CD14-positive monocyte (primary cell): ENCODE measurements at regions not wholly inside any gene's neighbourhood (a gene's known extent, or its start where the extent isn't known, plus 50 kb on each side); places are given as distances from the start of the nearest gene placed in this dataset.

Experiments
- DNase-seq, 3 donors: peaks; one replicate each; pipeline ENCODE4 v3.0.0-alpha.2; 2011 to 2022
- H2AFZ ChIP-seq: 2 replicates; pipeline ENCODE4 v1.6.0; 2012; ENCODE audit warnings: mild to moderate bottlenecking, low read depth, low read length, inconsistent platforms; ENCODE audit not compliant: insufficient read depth, poor library complexity, severe bottlenecking
- H3K27ac ChIP-seq, 2 donors: 1 replicate in 1 of 2; 2 replicates in 1 of 2; pipeline ENCODE4 v1.5.1; 2012 to 2013; ENCODE audit warnings: low read length in 2 of 2, control low read depth in 1 of 2, inconsistent platforms in 1 of 2, low read depth in 1 of 2, mild to moderate bottlenecking in 1 of 2
- H3K27me3 ChIP-seq, 2 donors: one replicate each; pipeline versions ENCODE4 v1.6.0 to v1.6.1; 2011 to 2013; ENCODE audit warnings: low read length in 2 of 2; ENCODE audit not compliant: control insufficient read depth in 2 of 2, insufficient read depth in 2 of 2
- H3K36me3 ChIP-seq, 2 donors: replicated peaks in 1 of 2; 1 replicate in 1 of 2; 2 replicates in 1 of 2; pipeline versions ENCODE4 v1.5.1 to v1.6.1; 2012 to 2013; ENCODE audit warnings: low read length in 2 of 2, control low read depth in 1 of 2, inconsistent platforms in 1 of 2, mild to moderate bottlenecking in 1 of 2; ENCODE audit not compliant: insufficient read depth in 2 of 2, control insufficient read depth in 1 of 2
- H3K4me1 ChIP-seq, 2 donors: 1 replicate in 1 of 2; 2 replicates in 1 of 2; pipeline versions ENCODE4 v1.5.1 to v1.6.1; 2012 to 2013; ENCODE audit warnings: low read length in 2 of 2, control low read depth in 1 of 2, inconsistent platforms in 1 of 2, mild to moderate bottlenecking in 1 of 2, moderate library complexity in 1 of 2; ENCODE audit not compliant: insufficient read depth in 2 of 2, control insufficient read depth in 1 of 2
- H3K4me2 ChIP-seq: replicated peaks from 2 replicates; pipeline ENCODE3; 2012; ENCODE audit warnings: low read length, moderate library complexity, mild to moderate bottlenecking; ENCODE audit not compliant: poor library complexity, severe bottlenecking; ENCODE audit errors: extremely low read depth
- H3K4me3 ChIP-seq, 3 experiments: fragments of 200-600 bp in 1 of 3; sonication (generic) in 1 of 3; replicated peaks in 1 of 3; 1 replicate in 2 of 3; 2 replicates in 1 of 3; pipeline ENCODE4 v1.5.1; 2011 to 2013; ENCODE audit warnings: low read length in 3 of 3, mild to moderate bottlenecking in 3 of 3, control low read depth in 2 of 3, low read depth in 2 of 3, inconsistent platforms in 1 of 3, moderate library complexity in 1 of 3
- H3K79me2 ChIP-seq: 2 replicates; pipeline ENCODE4 v1.6.0; 2012; ENCODE audit warnings: mild to moderate bottlenecking, control low read depth, inconsistent platforms, low read length, moderate library complexity; ENCODE audit not compliant: insufficient read depth
- H3K9ac ChIP-seq: 2 replicates; pipeline ENCODE4 v1.6.0; 2017; ENCODE audit warnings: low read length, mild to moderate bottlenecking; ENCODE audit not compliant: insufficient read depth, poor library complexity, severe bottlenecking
- H3K9me3 ChIP-seq, 2 donors: replicated peaks in 1 of 2; 1 replicate in 1 of 2; 2 replicates in 1 of 2; pipeline versions ENCODE4 v1.5.1 to v1.6.1; 2012 to 2013; ENCODE audit warnings: low read length in 2 of 2, control low read depth in 1 of 2; ENCODE audit not compliant: control insufficient read depth in 1 of 2, insufficient read depth in 1 of 2
- H4K20me1 ChIP-seq: 2 replicates; pipeline ENCODE4 v1.6.0; 2012; ENCODE audit warnings: mild to moderate bottlenecking, low read length, control low read depth, moderate library complexity; ENCODE audit not compliant: insufficient read depth
- H3K27ac Mint-ChIP-seq, 7 donors: one replicate each; pipeline ENCODE4 v1.8.0; 2020; ENCODE audit warnings: mild to moderate bottlenecking in 7 of 7, mixed read lengths in 7 of 7, moderate library complexity in 6 of 7, inconsistent platforms in 2 of 7
- H3K27me3 Mint-ChIP-seq, 3 donors: one replicate each; pipeline ENCODE4 v1.8.0; 2021 to 2022; ENCODE audit warnings: low read depth in 3 of 3, mild to moderate bottlenecking in 3 of 3, mixed read lengths in 3 of 3, moderate library complexity in 3 of 3, inconsistent platforms in 1 of 3
- H3K36me3 Mint-ChIP-seq, 2 donors: one replicate each; pipeline ENCODE4 v1.8.0; 2020; ENCODE audit warnings: mixed read lengths in 2 of 2, inconsistent platforms in 1 of 2, mild to moderate bottlenecking in 1 of 2
- H3K4me1 Mint-ChIP-seq: one replicate; pipeline ENCODE4 v1.8.0; 2020; ENCODE audit warnings: mild to moderate bottlenecking, mixed read lengths
- H3K4me3 Mint-ChIP-seq, 2 donors: one replicate each; pipeline ENCODE4 v1.8.0; 2020; ENCODE audit warnings: mild to moderate bottlenecking in 2 of 2, mixed read lengths in 2 of 2, moderate library complexity in 1 of 2
- H3K9me3 Mint-ChIP-seq, 7 donors: one replicate each; pipeline ENCODE4 v1.8.0; 2020 to 2022; ENCODE audit warnings: mixed read lengths in 7 of 7, mild to moderate bottlenecking in 6 of 7, moderate library complexity in 6 of 7, inconsistent platforms in 2 of 7
- WGBS: methylation state at CpG from one replicate; pipeline ENCODE4 v1.1.5; 2013; ENCODE audit warnings: missing lambda C conversion rate; ENCODE audit not compliant: insufficient coverage; 5-methylcytosine and 5-hydroxymethylcytosine counted together
- intact Hi-C, 2 donors: fragments of 100-400 bp; cut with micrococcal nuclease; formaldehyde crosslinking; loops; one replicate each; pipeline versions ENCODE4 v1.15.0 to v1.15.1; 2023
- TF ChIP-seq, protein P1 (sequence below): fragments of 200-600 bp; IDR thresholded peaks from one replicate; pipeline ENCODE4 v1.8.0; 2022; ENCODE audit warnings: antibody characterized with exemption, mild to moderate bottlenecking

GRCh38 chr21:38182370-38182985 is 74.3 kb upstream of the KCNJ15 start:
- no peak for DNase-seq
- Histone ChIP-seq H3K4me3 (no peak overlapping the region), H3K9ac (no peak overlapping the region), H3K27me3 (no peaks in the 10 kb centered on the region), H3K4me1 (no peaks in the 10 kb centered on the region), H3K36me3 (no peaks in the 10 kb centered on the region), H3K4me2 (no peak overlapping the region), H3K27ac (no peak overlapping the region), H3K9me3 (peaks cover 0 to 4% of the 10 kb centered on the region in 2 donors), H2AFZ (no peak overlapping the region), H4K20me1 (no peaks in the 10 kb centered on the region), H3K79me2 (no peaks in the 10 kb centered on the region)
- intact Hi-C loops, result no loop called here
- TF ChIP-seq, protein P1, sequence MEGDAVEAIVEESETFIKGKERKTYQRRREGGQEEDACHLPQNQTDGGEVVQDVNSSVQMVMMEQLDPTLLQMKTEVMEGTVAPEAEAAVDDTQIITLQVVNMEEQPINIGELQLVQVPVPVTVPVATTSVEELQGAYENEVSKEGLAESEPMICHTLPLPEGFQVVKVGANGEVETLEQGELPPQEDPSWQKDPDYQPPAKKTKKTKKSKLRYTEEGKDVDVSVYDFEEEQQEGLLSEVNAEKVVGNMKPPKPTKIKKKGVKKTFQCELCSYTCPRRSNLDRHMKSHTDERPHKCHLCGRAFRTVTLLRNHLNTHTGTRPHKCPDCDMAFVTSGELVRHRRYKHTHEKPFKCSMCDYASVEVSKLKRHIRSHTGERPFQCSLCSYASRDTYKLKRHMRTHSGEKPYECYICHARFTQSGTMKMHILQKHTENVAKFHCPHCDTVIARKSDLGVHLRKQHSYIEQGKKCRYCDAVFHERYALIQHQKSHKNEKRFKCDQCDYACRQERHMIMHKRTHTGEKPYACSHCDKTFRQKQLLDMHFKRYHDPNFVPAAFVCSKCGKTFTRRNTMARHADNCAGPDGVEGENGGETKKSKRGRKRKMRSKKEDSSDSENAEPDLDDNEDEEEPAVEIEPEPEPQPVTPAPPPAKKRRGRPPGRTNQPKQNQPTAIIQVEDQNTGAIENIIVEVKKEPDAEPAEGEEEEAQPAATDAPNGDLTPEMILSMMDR, result no peak
- Mint-ChIP-seq H3K9me3 (peaks cover 3 to 15% (median 11%) of the 10 kb centered on the region in 7 donors), H3K27ac (no peak overlapping the region), H3K36me3 (no peaks in the 10 kb centered on the region), H3K4me1 (peaks cover 17% of the 10 kb centered on the region), H3K27me3 (peaks cover 2 to 10% (median 3%) of the 10 kb centered on the region in 3 donors), H3K4me3 (no peak overlapping the region)
- 100% methylated on average over 1 of the region's 2 CpGs for WGBS

GRCh38 chr21:38183961-38184360 is 72.8 kb upstream of the KCNJ15 start:
- H3K4me3 ChIP-seq, result no peak overlapping the region
- H4K20me1 ChIP-seq, result no peaks in the 10 kb centered on the region
- H3K79me2 ChIP-seq, result no peaks in the 10 kb centered on the region
- Mint-ChIP-seq H3K36me3 (no peaks in the 10 kb centered on the region), H3K27me3 (peaks cover 2 to 10% (median 3%) of the 10 kb centered on the region in 3 donors), H3K4me3 (no peak overlapping the region), H3K27ac (no peak overlapping the region), H3K4me1 (peaks cover 14% of the 10 kb centered on the region), H3K9me3 (peaks cover 1 to 7% (median 3%) of the 10 kb centered on the region in 7 donors)
- no CpG with 5 or more reads among the region's 1 CpG for WGBS
- no peak overlapping the region for H3K9ac ChIP-seq
- peak; percentile 6 to 32 (median 15) for DNase-seq
- no peaks in the 10 kb centered on the region for H3K4me1 ChIP-seq
- intact Hi-C loops, result no loop called here
- H3K27me3 ChIP-seq, result no peaks in the 10 kb centered on the region
- H2AFZ ChIP-seq, result no peak overlapping the region
- TF ChIP-seq, protein P1, result no peak
- no peaks in the 10 kb centered on the region for H3K36me3 ChIP-seq
- no peak overlapping the region for H3K27ac ChIP-seq
- no peaks in the 10 kb centered on the region for H3K9me3 ChIP-seq
- H3K4me2 ChIP-seq, result no peak overlapping the region
